ENCODE measurements at regions not wholly inside any gene's neighbourhood (a gene's known extent, or its start where the extent isn't known, plus 50 kb on each side); places are given as distances from the start of the nearest gene placed in this dataset.

DNA sequence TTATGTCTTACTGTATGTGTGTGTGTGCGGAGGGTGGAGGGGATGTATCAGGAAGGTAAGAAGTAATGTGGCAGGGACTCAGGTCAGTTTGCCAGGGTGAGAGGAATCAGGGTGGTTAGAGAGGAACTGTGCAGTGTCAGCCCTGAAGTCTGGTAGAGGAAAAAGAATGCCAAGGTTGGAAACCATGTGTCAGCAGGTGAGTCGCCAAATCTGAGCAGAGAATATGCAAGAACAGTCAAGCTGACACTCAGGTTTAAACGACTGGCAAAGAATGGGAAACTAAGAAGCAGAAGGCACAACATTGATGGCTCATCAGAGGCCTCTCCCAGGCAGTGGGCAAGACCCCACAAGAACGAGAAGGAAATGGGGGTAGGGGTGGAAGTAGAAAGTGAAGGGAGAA lies 107.5 kb upstream of the TBX18 start:
- H3K79me1 ChIP-seq (ENCODE audit: insufficient read depth, low read depth, low read length, poor library complexity, severe bottlenecking), result no peaks in the 10 kb centered on the region
- no peaks in the 10 kb centered on the region for H4K20me1 ChIP-seq (ENCODE audit: control insufficient read depth, insufficient read depth, insufficient read length)
- H3K9me3 Mint-ChIP-seq, result no peaks in the 10 kb centered on the region
- no peak for DNase-seq
- no peak overlapping the region for H2BK12ac ChIP-seq (ENCODE audit: insufficient read length, low read depth, low read length)
- H4K8ac ChIP-seq (replicated peaks; ENCODE audit: insufficient read length, low read depth, low read length), result no peak overlapping the region
- TF ChIP-seq CTCF (conservative IDR thresholded peaks at IDR 0.05), result no peak
- H3K79me2 ChIP-seq (ENCODE audit: insufficient read depth, low read length), result no peaks in the 10 kb centered on the region
- WGBS (ENCODE audit: extremely low coverage, insufficient read length, low lambda C conversion rate), result no CpG with 5 or more reads among the region's 4 CpGs
- no peak overlapping the region for H4K91ac ChIP-seq (ENCODE audit: insufficient read length, low read depth, low read length)
- H3K23ac ChIP-seq (ENCODE audit: insufficient read length, low read depth, low read length), result no peak overlapping the region
- H3K27me3 Mint-ChIP-seq (ENCODE audit: low read depth), result no peaks in the 10 kb centered on the region
- no peak overlapping the region for H2BK15ac ChIP-seq (ENCODE audit: low read depth, low read length)
- H3K4ac ChIP-seq (ENCODE audit: low read depth, low read length), result no peak overlapping the region
- no peak overlapping the region for H3K27ac Mint-ChIP-seq
- H3K36me3 Mint-ChIP-seq (ENCODE audit: insufficient read depth in 1 of 3, low read depth in 3 of 3), result no peaks in the 10 kb centered on the region
- no peak overlapping the region for H3K9ac ChIP-seq (ENCODE audit: extremely low read depth, insufficient read length, low read length)
- H2BK20ac ChIP-seq (ENCODE audit: low read depth, low read length, poor library complexity, severe bottlenecking), result no peak overlapping the region
- H3K4me1 Mint-ChIP-seq, result no peaks in the 10 kb centered on the region
- H2AFZ ChIP-seq (ENCODE audit: low read length), result no peak overlapping the region
- no peak overlapping the region for H2BK5ac ChIP-seq (ENCODE audit: insufficient read length, low read length)
- H3K4me3 Mint-ChIP-seq, result no peak overlapping the region
- no peak overlapping the region for H3K4me2 ChIP-seq (ENCODE audit: insufficient read depth, insufficient read length, low read length)
- H2BK120ac ChIP-seq (ENCODE audit: low read depth, low read length, poor library complexity, severe bottlenecking), result no peak overlapping the region
- H3K18ac ChIP-seq (ENCODE audit: insufficient read length, low read depth, low read length), result no peak overlapping the region
- H2AK5ac ChIP-seq (ENCODE audit: insufficient read length, low read length), result no peak overlapping the region
- H3K4me1 ChIP-seq (ENCODE audit: insufficient read depth, low read length), result no peaks in the 10 kb centered on the region
- no peak overlapping the region for H3K14ac ChIP-seq (ENCODE audit: insufficient read depth, low read length)
- H3K9me3 ChIP-seq (ENCODE audit: control insufficient read depth, low read depth, low read length), result no peaks in the 10 kb centered on the region
- H3K23me2 ChIP-seq (ENCODE audit: insufficient read length, low read depth, low read length, poor library complexity, severe bottlenecking), result no peaks in the 10 kb centered on the region
- H3K27me3 ChIP-seq (ENCODE audit: insufficient read depth, low read length), result no peaks in the 10 kb centered on the region
- H3T11ph ChIP-seq (ENCODE audit: low read length), result no peak overlapping the region
- no peak overlapping the region for H3K27ac ChIP-seq (ENCODE audit: insufficient read length, low read depth, low read length)
- H3K56ac ChIP-seq (ENCODE audit: insufficient read length, low read depth, low read length), result no peak overlapping the region
- H4K5ac ChIP-seq (ENCODE audit: insufficient read length, low read depth, low read length), result no peak overlapping the region

All from H9 (cell line).